ENCODE measurements at regions not wholly inside any gene's neighbourhood (a gene's known extent, or its start where the extent isn't known, plus 50 kb on each side); places are given as distances from the start of the nearest gene placed in this dataset.

DNA sequence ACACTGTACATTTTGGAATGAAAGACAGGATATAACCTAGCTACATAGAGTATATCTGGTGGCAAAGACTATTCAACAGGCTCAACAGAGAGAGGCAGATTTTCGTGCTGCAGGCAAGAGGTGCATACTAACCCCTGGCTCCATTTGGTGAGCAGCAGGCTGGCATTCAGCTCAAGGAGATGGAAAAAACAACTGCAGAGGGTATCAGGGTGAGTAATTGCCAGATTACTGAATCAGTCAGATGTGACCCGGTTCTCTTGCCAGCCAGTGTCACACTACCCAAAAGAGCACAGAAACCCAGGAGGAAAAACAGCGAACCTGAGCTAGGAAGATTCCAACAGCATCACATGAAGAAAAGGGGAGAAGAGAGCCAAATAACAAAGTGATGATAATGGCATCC lies 130.4 kb upstream of the PRLR start:
- TF ChIP-seq, protein P1, sequence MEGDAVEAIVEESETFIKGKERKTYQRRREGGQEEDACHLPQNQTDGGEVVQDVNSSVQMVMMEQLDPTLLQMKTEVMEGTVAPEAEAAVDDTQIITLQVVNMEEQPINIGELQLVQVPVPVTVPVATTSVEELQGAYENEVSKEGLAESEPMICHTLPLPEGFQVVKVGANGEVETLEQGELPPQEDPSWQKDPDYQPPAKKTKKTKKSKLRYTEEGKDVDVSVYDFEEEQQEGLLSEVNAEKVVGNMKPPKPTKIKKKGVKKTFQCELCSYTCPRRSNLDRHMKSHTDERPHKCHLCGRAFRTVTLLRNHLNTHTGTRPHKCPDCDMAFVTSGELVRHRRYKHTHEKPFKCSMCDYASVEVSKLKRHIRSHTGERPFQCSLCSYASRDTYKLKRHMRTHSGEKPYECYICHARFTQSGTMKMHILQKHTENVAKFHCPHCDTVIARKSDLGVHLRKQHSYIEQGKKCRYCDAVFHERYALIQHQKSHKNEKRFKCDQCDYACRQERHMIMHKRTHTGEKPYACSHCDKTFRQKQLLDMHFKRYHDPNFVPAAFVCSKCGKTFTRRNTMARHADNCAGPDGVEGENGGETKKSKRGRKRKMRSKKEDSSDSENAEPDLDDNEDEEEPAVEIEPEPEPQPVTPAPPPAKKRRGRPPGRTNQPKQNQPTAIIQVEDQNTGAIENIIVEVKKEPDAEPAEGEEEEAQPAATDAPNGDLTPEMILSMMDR (IDR thresholded peaks at IDR 0.05), result no peak
- no peak for TF ChIP-seq POLR2AphosphoS5 (IDR thresholded peaks at IDR 0.05)
